Glomerular visceral epithelial cell (primary cell): ENCODE measurements at regions not wholly inside any gene's neighbourhood (a gene's known extent, or its start where the extent isn't known, plus 50 kb on each side); places are given as distances from the start of the nearest gene placed in this dataset.
A peak's percentile ranks its signal among the peaks of the same experiment; 100 is the strongest.
"Not testable (repeated sequence)": the region's sequence is repeated elsewhere in the genome, so short reads cannot be mapped to it uniquely, and the experiment has no call there.

Experiments
- DNase-seq: peaks from one replicate; pipeline ENCODE4 v3.0.0-alpha.2; 2016; ENCODE audit errors: extremely low spot score

DNA sequence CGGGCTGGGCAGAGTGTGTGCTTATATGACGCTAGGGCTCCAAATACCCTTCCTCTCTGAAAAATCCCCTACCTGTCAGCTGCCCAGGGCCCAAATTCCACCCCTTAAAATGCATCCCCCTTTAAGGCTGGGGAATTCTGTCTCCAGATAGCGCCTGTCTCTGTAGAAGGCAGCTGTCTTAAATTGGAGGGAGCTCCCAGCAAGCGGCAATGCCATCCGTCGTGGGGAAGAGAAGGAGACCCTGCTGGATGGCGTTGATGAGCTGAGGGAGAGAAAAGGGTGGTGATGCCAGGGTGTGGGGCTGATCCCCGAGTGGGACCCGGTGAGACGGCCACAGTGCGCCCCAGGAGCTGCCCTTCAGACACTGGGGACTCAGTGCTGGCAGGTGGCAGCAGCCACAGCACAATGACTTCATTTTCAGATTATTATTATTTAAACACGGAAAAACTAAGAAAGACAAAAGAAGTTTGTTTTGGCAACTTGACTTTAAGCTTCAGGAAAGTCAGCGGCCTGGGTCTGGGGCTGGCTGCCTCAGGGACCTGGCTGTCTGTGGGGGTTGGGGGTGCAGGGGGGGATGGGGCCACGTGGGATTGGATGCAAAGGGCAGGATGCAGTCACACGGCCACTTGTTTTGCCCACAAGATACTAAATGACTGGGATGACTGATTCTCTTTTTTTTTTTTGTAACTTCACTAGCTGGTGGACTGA is 152.8 kb downstream of the TFCP2L1 start:
- DNase-seq, result no peak

DNA sequence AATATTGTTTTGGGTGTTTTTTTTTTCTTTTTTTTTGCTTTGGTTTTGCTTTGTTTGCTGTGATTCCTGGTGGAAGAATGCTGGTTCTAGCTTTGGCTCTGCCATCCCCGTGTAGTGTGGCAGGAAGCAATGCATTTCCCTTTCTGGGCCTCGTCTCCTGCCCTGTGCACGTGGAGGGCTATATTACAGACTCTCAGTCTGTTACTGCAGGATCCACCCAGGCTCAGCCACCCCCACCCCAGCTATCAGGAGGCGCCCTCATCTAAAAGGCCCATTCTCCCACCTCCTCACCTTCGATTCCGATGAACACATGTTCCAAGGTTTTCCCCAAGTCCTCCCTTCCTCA is 152.3 kb downstream of the TFCP2L1 start:
- no peak for DNase-seq

DNA sequence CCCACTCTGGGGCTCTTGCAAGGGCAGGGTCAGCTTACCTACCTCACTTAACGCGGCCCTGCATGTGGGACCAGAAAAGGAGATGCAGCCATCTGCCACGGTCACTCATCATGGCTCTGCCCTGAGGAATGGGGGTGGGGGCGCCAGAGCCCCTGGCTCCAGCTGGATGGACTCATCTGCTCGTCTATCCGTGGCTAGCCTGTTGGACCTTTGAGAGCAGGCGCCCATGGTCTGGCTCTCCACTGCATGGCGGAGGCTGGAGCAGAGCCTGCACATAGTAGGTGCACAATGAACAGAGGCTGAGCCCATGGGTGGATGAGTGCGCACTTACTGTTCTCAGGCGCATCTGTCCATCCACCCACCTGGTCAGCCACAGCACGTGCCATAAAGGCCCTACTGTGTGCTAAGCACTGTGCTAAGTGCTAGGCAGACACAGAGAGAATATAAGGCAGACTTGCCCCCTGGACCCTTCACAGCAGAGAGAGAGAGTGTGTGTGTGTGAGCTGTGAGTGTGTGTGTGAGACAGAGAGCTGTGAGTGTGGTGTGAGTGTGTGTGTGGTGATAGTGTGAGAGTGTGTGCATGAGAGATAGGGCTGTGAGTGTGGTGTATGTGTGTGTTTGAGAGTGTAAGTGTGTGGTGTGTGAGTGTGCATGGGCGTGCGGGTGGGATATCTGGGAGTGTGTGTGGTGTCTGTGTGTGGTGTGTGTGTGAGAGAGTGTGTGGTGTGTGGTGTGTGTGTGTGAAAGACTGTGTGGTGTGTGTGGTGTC is 151.3 kb downstream of the TFCP2L1 start:
- no peak for DNase-seq

DNA sequence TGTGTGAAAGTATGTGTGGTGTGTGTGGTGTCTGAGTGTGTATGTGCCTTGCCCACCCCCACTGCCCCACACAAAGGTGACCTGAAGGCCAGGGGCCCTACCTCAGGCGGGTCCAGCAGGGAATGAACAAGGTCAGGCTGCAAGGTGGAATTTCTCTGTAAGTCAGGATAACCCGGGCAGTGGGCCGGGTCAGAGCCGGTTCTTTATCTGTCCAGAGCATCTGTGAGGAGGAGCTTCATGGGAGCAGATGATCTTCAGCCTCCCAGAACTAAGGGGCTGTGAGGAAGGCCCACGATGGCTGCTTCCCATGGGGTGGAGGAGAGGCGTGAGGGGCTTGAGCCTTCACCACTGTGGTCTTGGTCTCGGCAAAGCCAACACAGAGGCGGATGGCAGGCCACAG is 150.3 kb downstream of the TFCP2L1 start:
- no peak for DNase-seq

DNA sequence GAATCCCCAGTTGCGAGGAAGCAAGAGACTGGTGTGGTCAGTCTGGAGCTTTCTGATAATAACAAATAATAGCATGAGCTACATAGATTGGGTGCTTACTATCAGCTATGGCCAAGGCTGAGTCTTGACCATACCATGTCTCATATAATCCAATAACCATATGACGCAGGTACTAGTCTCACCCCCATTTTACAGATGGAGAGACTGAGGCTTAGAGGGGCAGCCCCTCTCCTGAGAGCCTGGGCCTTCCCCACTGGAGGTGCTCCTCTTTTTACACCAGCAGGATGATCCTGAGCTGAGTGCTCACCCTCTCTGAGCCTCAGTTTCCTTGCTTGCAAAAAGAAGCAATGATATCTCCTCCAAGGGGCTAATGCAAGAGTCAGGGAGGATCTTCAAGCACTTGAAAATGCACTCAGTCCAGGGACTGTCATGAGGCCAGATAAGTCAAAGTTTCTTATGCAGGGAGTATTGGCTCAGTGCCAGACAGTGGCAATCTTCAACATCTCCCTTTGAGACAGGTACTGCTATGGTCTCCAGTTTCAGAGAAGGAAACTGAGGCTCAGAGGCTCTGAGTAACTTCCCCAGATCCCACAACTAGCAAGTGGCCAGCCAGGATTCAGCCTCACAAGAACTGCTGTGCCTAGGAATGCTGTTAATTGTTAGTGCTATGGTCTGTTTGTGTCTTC is 149.7 kb downstream of the TFCP2L1 start:
- no peak for DNase-seq

DNA sequence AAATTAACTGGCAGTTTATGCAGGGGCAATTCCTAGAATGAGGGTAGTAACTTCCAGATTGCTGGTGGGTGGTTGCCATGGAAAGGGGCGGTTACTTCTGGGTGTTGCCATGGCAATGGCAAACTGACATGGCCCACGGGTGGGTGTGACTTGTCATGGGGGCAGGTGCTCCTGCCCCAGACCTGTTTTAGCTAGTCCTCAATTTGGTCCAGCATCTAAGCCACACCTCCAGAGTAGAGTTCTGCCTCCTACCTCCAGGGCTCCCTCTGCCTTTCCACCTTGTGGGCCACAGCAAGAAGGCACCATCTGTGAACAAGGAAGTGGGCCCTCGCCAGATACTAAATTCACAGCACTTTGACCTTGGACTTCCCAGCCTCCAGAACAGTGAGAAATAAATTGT is 148.7 kb downstream of the TFCP2L1 start:
- no peak for DNase-seq

DNA sequence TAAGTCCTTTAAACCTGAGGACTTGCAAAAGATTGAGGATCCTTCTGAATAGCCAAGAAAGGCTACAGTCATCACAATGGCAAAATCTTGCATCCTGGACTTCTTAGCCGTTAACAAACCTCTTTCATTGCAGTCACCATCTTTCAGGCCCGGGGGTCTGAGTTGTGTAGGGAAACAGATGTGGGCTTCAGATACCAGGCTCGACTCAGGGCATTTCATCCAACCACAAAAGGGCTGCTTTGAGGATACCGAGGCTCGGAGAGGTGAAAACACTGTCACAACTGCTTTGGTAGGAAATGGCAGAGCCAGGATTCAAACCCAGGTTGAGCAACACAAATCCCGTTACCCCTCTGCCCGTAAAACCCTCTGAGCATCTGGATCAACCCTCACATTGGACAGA is 147.4 kb downstream of the TFCP2L1 start:
- DNase-seq, result no peak

DNA sequence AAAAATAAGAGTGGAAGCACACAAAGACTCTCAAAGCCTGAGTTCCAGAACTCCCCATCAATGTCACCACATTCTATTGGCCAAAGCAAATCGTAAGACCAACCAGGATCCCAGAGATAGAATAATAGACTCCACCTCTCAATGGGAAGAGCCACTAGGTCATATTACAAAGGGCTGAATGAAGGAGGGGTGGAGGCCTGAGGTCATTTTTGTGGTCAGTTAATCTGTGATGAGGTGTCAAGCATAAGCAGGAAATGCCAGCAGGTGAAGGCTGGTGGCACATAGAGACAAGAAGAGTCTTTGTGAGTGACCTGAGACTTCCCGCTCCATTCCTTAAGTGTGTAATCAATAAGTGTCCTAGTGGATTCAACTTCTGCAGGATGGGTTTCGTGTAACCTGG is 144.3 kb downstream of the TFCP2L1 start:
- no peak for DNase-seq

DNA sequence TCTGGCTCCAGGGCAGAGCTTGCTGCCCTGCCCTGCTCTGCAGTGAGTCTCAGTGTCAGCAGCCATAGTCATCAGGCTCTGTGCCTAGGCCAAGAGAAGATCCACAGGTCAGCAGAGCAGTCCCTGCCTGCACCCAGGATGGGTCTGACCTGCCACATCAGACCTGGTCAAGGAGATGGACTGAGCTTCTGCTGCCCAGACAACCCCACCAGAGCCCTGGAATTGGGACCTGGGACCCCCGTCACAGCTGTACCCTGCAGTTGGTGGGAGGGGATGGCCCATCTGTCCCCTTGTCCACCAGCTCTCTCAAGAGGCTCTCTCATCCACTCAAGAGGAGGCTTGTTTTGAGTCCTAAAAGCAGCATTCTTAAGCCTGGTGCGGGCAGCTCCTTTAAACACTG is 142.6 kb downstream of the TFCP2L1 start:
- no peak for DNase-seq

DNA sequence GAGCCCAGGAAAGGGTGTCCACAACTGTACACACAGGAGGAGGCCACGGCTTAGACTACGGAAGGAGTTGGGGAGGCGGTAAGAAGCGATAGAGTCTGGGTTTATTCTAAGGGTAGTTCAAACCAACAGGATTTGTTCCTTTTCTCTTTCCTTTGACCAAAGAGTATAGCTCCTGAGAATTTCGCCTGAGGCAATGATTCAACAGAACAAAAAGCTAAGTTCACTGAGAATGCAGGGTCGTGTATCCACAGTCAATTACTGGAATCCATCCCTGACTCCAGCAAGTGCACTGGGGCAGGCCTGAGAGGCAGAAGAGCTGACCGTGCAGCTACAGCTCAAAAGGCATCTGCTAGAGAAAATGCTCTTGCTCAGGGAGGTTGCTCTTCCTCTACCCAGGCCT is 140.9 kb downstream of the TFCP2L1 start:
- DNase-seq, result no peak

DNA sequence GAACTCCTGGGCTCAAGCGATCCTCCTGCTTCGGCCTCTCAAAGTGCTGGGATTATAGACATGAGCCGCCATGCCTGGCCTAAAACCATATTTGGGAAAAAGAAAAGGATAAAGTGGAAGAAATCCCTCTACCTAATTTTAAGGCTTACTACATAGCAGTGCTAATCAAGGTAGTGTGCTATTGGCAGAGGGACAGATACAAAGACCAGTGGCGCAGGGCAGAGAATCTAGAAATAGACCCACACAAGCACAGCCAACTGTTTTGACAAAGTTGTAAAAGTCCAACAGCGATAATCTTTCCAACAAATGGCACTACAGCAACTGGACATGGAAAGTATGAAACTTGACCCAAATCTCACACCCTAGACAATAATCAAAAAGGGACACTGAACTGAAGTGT is 138.4 kb downstream of the TFCP2L1 start:
- DNase-seq, result no peak

DNA sequence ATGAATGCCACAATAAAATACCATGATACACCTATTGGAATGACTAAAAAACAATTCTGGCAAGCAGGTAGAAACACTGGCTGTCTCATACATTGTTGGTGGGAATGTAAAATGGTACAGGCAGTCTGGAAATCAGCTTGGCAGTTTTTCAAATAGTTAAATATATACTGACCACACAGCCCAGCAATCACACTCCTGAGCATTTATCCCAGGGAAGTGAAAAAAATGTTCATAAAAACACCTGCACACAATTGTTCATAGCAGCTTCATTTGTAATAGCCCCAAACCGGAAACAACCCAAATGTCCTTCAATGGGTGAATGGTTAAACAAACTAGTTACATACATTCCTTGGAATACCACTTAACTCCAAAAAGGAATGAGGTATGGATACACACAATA is 137.2 kb downstream of the TFCP2L1 start:
- peak; percentile 84 for DNase-seq

DNA sequence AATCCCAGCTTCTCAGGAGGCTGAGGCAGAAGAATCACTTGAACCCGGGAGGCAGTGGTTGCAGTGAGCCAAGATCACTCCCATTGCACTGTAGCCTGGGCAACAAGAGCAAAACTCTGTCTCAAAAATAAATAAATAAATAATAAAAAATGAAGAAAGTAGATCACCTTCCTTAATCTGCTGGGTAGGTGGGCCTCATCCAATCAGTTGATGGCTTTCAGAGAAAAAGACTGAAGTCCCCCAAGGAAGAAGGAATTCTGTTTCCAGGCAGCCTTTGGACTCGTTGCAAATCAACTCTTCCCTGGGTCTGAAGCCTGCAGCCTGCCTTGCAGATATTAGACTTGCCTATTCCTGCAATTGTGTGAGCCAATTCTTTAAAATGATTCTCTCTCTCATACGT is 136.5 kb downstream of the TFCP2L1 start:
- no peak for DNase-seq

DNA sequence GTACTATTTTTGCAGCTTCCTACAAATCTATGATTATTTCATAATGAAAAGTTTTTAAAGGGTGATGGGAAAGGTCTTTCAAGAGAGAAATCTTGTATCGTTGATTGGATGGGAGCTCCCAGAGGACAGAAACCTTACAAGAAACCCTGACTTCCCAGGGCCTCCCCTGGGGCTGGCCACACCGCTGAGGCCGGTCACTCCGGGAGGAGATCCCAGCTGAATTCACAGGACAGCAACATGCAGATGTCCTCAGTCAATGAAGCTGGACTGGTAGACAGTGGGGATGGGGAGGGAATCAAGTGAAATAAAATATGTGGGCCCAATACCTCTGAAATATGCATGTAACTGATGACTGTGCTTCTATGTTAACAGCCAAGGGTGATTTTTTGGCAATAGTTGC is 135.6 kb downstream of the TFCP2L1 start:
- DNase-seq, result no peak

DNA sequence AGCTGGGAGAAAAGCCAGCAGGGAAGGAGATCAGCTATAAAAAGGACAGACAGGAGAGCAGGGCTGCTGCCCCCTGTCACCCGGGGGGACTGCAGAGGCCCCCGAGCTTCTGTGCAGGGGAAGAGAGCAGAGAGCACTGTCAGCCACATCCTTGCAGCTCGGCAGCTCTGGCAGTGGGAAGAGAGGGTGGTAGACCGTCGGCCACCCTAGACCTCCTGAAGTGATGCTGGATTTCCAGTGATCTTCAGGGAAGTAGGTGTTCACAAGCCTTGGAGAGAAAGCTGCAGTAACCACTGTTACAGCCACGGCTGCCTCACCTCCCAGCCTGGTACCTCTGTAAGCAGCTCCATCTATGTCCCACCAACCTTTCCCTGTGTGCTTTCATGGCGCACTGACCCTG is 134.9 kb downstream of the TFCP2L1 start:
- DNase-seq, result no peak

DNA sequence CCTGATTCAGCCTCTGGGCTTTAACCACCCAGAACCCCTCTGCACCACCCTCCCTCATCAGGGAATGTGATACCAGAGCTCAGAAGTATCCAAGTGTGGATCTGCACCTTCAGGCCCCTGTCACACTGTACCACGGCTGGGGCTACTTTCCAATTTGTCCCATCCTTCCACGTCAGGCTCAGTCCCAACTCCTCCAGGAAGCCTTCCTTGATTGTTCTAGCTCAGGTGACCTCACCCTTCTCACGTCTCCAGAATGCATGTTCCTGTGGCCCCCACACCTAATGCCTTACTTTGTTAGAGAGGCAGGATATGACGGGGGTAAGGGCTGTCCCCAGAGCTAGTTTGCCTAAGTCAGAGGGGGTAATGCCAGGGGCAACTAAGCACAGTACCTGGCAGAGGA is 134.3 kb downstream of the TFCP2L1 start:
- DNase-seq, result no peak

DNA sequence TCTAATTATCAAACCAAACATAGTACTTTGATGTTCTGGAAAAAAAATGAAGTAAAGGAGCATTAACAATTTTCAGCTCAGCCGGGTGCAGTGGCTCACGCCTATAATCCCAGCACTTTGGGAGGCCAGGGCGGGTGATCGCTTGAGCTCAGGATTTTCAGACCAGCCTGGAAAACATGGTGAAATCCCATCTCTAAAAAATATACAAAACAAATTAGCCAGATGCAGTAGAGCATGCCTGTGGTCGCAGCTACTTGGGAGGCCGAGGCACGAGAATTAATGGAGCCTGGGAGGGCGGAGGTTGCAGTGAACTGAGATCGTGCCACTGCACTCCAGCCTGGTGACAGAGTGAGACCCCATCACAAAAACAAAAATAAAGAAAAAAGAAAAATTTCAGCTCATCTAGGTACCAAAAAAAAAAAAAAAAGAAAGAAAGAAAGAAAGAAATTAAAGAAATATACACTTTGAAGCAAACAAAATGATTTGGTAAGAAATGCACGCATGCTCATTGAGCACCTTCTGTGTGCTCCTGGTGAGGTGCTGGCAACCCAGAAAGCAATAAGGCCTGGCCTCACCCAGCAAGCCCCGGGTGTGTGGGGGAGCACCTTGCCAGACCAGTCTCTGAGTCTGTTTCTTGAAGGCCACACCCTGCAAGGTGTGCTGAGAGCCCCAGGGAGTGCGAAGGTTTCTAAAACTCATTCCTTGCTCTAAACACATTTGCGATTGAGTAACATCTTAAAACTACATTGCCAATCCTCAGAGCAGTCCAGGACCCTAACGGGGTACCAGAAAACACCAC is 133.5 kb downstream of the TFCP2L1 start:
- DNase-seq, result peak; percentile 27

DNA sequence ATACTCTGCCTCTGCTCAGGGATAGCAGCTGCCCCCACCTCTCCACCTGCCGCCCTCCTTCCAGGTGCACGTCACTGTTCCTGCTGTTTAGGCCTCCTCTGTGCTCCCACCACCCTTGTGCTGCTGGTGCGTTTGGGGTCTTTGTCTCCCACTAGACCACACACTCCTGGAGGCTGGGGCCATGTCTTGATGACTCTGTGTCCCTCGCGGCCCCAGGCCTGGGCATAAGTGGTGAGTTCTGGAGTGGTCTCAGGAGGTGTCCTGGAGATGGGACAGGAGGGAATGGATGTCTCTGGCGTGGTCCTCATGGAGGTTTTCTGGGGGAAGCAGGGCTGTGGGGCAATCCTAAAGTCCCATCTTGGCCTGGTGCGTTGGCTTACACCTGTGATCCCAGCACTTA is 132.1 kb downstream of the TFCP2L1 start:
- DNase-seq, result no peak

DNA sequence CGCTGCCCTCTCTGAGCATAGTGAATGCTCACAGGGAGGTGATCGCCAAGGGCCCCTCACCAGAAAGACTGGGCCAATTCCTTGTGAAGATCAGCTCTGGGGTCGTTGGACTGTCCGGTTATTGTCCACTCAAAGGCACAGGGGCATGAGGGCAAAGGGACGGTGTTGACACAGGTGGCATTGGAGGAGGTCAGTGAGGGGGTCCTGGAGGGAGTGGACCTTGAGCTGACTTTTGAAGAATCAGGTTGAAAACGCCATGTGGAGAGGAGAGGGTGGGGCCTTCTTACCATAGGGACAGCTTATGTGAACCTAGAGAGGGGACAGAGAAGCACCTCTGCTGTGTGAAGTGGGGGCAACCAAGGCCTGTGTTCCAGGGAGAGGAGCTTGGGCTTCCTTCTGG is 131.5 kb downstream of the TFCP2L1 start:
- no peak for DNase-seq

DNA sequence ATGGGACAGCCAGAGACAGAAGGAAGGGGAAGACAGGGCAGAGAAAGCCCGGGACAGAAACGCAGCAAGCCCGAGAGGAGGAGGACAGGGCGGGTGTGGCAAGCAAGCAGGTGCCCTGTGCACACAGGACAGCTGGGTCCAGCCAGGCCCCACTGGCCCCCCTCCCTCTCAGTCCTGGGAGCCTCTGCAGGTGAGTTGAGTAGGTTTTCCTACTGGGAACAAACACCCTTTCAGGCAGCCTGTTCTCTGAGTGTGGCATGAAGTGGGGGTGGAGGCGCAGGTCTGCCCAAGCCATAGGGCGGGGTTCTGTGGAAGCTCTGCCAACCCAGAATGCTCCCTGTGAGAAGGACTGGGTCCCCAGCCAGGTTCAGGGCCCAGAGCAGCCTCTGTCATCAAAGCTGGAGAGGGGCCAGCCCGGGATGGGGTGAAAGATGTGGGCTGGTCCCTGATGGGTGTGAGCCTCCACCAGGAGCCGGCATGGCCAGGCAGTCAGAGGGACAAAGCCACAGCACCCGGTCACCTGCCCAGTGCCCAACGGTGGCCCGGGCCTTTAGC is 129.4 kb downstream of the TFCP2L1 start:
- no peak for DNase-seq

DNA sequence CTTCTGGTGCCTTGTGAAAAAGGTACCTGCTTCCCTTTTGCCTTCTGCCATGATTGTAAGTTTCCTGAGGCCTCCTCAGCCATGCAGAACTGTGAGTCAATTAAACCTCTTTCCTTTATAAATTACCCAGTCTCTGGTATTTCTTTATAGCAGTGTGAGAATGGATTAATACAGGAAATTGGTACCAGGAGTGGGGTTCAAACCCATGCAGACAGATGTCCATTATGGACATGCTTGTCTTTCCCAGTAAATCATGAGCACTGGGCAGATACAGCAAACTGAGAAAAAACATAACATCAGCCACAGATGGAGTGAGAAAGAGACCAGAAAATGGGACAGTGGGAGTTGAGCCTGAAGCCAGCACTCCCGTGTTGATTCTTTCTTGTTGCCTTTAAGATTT is 127.5 kb downstream of the TFCP2L1 start:
- DNase-seq, result not testable (repeated sequence)
